ENCODE measurements at regions not wholly inside any gene's neighbourhood (a gene's known extent, or its start where the extent isn't known, plus 50 kb on each side); places are given as distances from the start of the nearest gene placed in this dataset.

GRCh38 chr4:1577822-1578217 lies 106.3 kb downstream of the FAM53A start:
- no peak overlapping the region for H3K4me3 Mint-ChIP-seq
- CTCF ChIA-PET: no interaction called here
- no peak for DNase-seq
- no peak overlapping the region for H3K27ac Mint-ChIP-seq
- no peaks in the 10 kb centered on the region for H3K36me3 Mint-ChIP-seq
- intact Hi-C loops (cut with micrococcal nuclease): no loop called here
- H3K4me1 Mint-ChIP-seq (ENCODE audit: low read depth): peaks cover 4% of the 10 kb centered on the region
- no peaks in the 10 kb centered on the region for H3K9me3 Mint-ChIP-seq
- H3K27me3 Mint-ChIP-seq: no peaks in the 10 kb centered on the region
- POLR2A ChIA-PET: no interaction called here

- DNase-seq: no peak
- Mint-ChIP-seq H3K27ac (no peak overlapping the region), H3K4me1 (ENCODE audit: low read depth) (peaks cover 4% of the 10 kb centered on the region), H3K36me3 (no peaks in the 10 kb centered on the region), H3K9me3 (no peaks in the 10 kb centered on the region), H3K27me3 (no peaks in the 10 kb centered on the region), H3K4me3 (no peak overlapping the region)
- CTCF ChIA-PET: no interaction called here
- POLR2A ChIA-PET: no interaction called here
- intact Hi-C loops (cut with micrococcal nuclease): no loop called here
These were observed 106.9 kb downstream of the FAM53A start for GRCh38 chr4:1576961-1577821.

- peaks cover 3% of the 10 kb centered on the region for H3K4me1 Mint-ChIP-seq (ENCODE audit: low read depth)
- no peaks in the 10 kb centered on the region for H3K9me3 Mint-ChIP-seq
- no peak for DNase-seq
- H3K36me3 Mint-ChIP-seq: no peaks in the 10 kb centered on the region
- intact Hi-C loops (cut with micrococcal nuclease): no loop called here
- no peaks in the 10 kb centered on the region for H3K27me3 Mint-ChIP-seq
- ChIA-PET POLR2A (no interaction called here), CTCF (no interaction called here)
- H3K4me3 Mint-ChIP-seq: no peak overlapping the region
- H3K27ac Mint-ChIP-seq: no peak overlapping the region
These were observed 107.7 kb downstream of the FAM53A start for GRCh38 chr4:1576304-1576960.

GRCh38 chr4:1575418-1576303 lies 108.5 kb downstream of the FAM53A start:
- Mint-ChIP-seq H3K27me3 (no peaks in the 10 kb centered on the region), H3K27ac (no peak overlapping the region), H3K4me1 (ENCODE audit: low read depth) (no peaks in the 10 kb centered on the region), H3K36me3 (no peaks in the 10 kb centered on the region), H3K9me3 (no peaks in the 10 kb centered on the region), H3K4me3 (no peak overlapping the region)
- intact Hi-C loops (cut with micrococcal nuclease): no loop called here
- ChIA-PET CTCF (no interaction called here), POLR2A (no interaction called here)
- no peak for DNase-seq

GRCh38 chr4:1574601-1575417 lies 109.3 kb downstream of the FAM53A start:
- no peak for DNase-seq
- intact Hi-C loops (cut with micrococcal nuclease): no loop called here
- CTCF ChIA-PET: no interaction called here
- Mint-ChIP-seq H3K4me1 (ENCODE audit: low read depth) (no peaks in the 10 kb centered on the region), H3K4me3 (no peak overlapping the region), H3K27me3 (no peaks in the 10 kb centered on the region), H3K27ac (no peak overlapping the region), H3K36me3 (no peaks in the 10 kb centered on the region), H3K9me3 (no peaks in the 10 kb centered on the region)
- POLR2A ChIA-PET: no interaction called here

- Mint-ChIP-seq H3K4me1 (ENCODE audit: low read depth) (no peaks in the 10 kb centered on the region), H3K27me3 (no peaks in the 10 kb centered on the region), H3K4me3 (no peak overlapping the region), H3K36me3 (no peaks in the 10 kb centered on the region), H3K9me3 (no peaks in the 10 kb centered on the region), H3K27ac (no peak overlapping the region)
- ChIA-PET CTCF (interaction anchor here (1.0 kb wide), 1 partner anchor 25 kb away, joined by 4 read pairs; no protein-coding TSS in a partner anchor), POLR2A (no interaction called here)
- intact Hi-C loops (cut with micrococcal nuclease): no loop called here
- no peak for DNase-seq
These were observed 110.2 kb downstream of the FAM53A start for GRCh38 chr4:1573830-1574459.

- POLR2A ChIA-PET: no interaction called here
- no peak for DNase-seq
- H3K27ac Mint-ChIP-seq: no peak overlapping the region
- intact Hi-C loops (cut with micrococcal nuclease): no loop called here
- no peaks in the 10 kb centered on the region for H3K4me1 Mint-ChIP-seq (ENCODE audit: low read depth)
- no peaks in the 10 kb centered on the region for H3K27me3 Mint-ChIP-seq
- no peak overlapping the region for H3K4me3 Mint-ChIP-seq
- no peaks in the 10 kb centered on the region for H3K36me3 Mint-ChIP-seq
- CTCF ChIA-PET: interaction anchor here (1.0 kb wide), 1 partner anchor 24 kb away, joined by 4 read pairs; no protein-coding TSS in a partner anchor
- no peaks in the 10 kb centered on the region for H3K9me3 Mint-ChIP-seq
These were observed 111.0 kb downstream of the FAM53A start for GRCh38 chr4:1572964-1573720.

GRCh38 chr4:1572521-1572920 lies 111.6 kb downstream of the FAM53A start:
- no peaks in the 10 kb centered on the region for H3K36me3 Mint-ChIP-seq
- H3K27me3 Mint-ChIP-seq: no peaks in the 10 kb centered on the region
- DNase-seq: no peak
- intact Hi-C loops (cut with micrococcal nuclease): no loop called here
- ChIA-PET POLR2A (no interaction called here), CTCF (no interaction called here)
- H3K4me3 Mint-ChIP-seq: no peak overlapping the region
- no peak overlapping the region for H3K27ac Mint-ChIP-seq
- no peaks in the 10 kb centered on the region for H3K9me3 Mint-ChIP-seq
- no peaks in the 10 kb centered on the region for H3K4me1 Mint-ChIP-seq (ENCODE audit: low read depth)

- H3K36me3 Mint-ChIP-seq: no peaks in the 10 kb centered on the region
- CTCF ChIA-PET: no interaction called here
- no peak overlapping the region for H3K27ac Mint-ChIP-seq
- intact Hi-C loops (cut with micrococcal nuclease): no loop called here
- H3K4me3 Mint-ChIP-seq: no peak overlapping the region
- POLR2A ChIA-PET: no interaction called here
- DNase-seq: no peak
- no peaks in the 10 kb centered on the region for H3K27me3 Mint-ChIP-seq
- H3K4me1 Mint-ChIP-seq (ENCODE audit: low read depth): no peaks in the 10 kb centered on the region
- H3K9me3 Mint-ChIP-seq: no peaks in the 10 kb centered on the region
These were observed 112.1 kb downstream of the FAM53A start for GRCh38 chr4:1572010-1572385.

- Mint-ChIP-seq H3K27me3 (no peaks in the 10 kb centered on the region), H3K36me3 (no peaks in the 10 kb centered on the region), H3K9me3 (no peaks in the 10 kb centered on the region), H3K27ac (no peak overlapping the region), H3K4me1 (ENCODE audit: low read depth) (no peaks in the 10 kb centered on the region), H3K4me3 (no peak overlapping the region)
- no peak for DNase-seq
- POLR2A ChIA-PET: no interaction called here
- CTCF ChIA-PET: no interaction called here
- intact Hi-C loops (cut with micrococcal nuclease): no loop called here
These were observed 112.7 kb downstream of the FAM53A start for GRCh38 chr4:1571165-1572009.

Measured in activated CD4-positive, alpha-beta memory T cell treated with anti-CD3 and anti-CD28 coated beads for 36 hours (primary cell).